Progenitor cell of endocrine pancreas (in vitro differentiated cells): ENCODE measurements at regions not wholly inside any gene's neighbourhood (a gene's known extent, or its start where the extent isn't known, plus 50 kb on each side); places are given as distances from the start of the nearest gene placed in this dataset.

ENCODE experiments used
- DNase-seq: peaks from one replicate; pipeline ENCODE4 v3.0.0; 2021; ENCODE audit warnings: low spot score; ENCODE audit not compliant: unreplicated experiment
- H3K27ac Mint-ChIP-seq: 2 replicates; pipeline ENCODE4 v1.8.0; 2021; ENCODE audit warnings: mild to moderate bottlenecking, moderate library complexity, mixed read lengths
- H3K27me3 Mint-ChIP-seq: 2 replicates; pipeline ENCODE4 v1.8.0; 2021; ENCODE audit warnings: mixed read lengths
- H3K36me3 Mint-ChIP-seq: 2 replicates; pipeline ENCODE4 v1.8.0; 2022; ENCODE audit warnings: mixed read lengths; ENCODE audit not compliant: insufficient read depth
- H3K4me1 Mint-ChIP-seq: 2 replicates; pipeline ENCODE4 v1.8.0; 2021; ENCODE audit warnings: low read depth, mixed read lengths
- H3K4me3 Mint-ChIP-seq: 2 replicates; pipeline ENCODE4 v1.8.0; 2021; ENCODE audit warnings: low read depth, mild to moderate bottlenecking, moderate library complexity, mixed read lengths
- H3K9me3 Mint-ChIP-seq: 2 replicates; pipeline ENCODE4 v1.8.0; 2021; ENCODE audit warnings: low read depth, mixed read lengths
- TF ChIP-seq, protein P1 (sequence below): fragments of 200-600 bp; sonication (generic); IDR thresholded peaks from one replicate; pipeline ENCODE4 v1.5.0; 2021; ENCODE audit warnings: antibody characterized with exemption, mild to moderate bottlenecking; ENCODE audit not compliant: unreplicated experiment

DNA sequence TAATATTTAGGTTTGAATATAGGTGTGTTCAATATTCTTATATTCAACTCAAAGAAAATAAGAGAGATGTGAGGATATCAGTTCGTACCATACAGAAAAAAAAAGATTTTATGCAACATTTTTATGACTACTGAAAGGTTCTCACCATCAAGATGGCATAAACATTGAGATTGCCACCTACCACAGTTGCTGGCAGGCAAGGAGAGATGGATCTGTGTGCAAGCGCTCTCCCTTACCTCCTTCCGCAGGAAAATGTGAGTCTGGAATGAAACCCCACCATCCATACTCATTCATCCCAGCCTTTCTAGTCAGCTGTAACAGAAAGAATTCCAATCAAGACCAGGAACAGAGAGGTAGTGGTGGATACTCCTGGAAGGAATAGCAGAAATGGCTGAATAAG, 376.9 kb downstream of the PPP3CA start:
- no peak for DNase-seq
- Mint-ChIP-seq H3K27me3 (no peaks in the 10 kb centered on the region), H3K4me1 (no peaks in the 10 kb centered on the region), H3K9me3 (no peaks in the 10 kb centered on the region), H3K4me3 (no peak overlapping the region), H3K36me3 (no peaks in the 10 kb centered on the region), H3K27ac (no peak overlapping the region)
- TF ChIP-seq, protein P1, sequence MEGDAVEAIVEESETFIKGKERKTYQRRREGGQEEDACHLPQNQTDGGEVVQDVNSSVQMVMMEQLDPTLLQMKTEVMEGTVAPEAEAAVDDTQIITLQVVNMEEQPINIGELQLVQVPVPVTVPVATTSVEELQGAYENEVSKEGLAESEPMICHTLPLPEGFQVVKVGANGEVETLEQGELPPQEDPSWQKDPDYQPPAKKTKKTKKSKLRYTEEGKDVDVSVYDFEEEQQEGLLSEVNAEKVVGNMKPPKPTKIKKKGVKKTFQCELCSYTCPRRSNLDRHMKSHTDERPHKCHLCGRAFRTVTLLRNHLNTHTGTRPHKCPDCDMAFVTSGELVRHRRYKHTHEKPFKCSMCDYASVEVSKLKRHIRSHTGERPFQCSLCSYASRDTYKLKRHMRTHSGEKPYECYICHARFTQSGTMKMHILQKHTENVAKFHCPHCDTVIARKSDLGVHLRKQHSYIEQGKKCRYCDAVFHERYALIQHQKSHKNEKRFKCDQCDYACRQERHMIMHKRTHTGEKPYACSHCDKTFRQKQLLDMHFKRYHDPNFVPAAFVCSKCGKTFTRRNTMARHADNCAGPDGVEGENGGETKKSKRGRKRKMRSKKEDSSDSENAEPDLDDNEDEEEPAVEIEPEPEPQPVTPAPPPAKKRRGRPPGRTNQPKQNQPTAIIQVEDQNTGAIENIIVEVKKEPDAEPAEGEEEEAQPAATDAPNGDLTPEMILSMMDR: no peak

DNA sequence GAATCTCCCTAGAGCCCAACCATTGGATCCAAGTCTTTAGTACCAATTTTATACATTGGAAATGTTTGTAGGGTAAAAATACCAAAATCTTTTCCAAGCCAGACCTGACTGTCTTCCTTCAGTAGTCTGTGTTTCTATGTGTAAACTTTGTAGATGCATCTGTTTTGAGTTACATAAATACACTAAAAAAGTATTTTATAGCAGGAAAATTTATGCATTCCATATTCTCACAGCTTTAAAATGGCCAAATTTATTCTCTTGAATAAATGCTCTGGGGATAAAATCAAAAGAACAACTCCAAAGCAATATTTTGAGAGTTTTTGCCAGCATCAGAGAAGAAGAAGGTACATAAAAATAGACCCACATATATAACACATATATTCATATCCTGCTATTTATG, 377.4 kb downstream of the PPP3CA start:
- Mint-ChIP-seq H3K27me3 (no peaks in the 10 kb centered on the region), H3K36me3 (no peaks in the 10 kb centered on the region), H3K9me3 (no peaks in the 10 kb centered on the region), H3K4me1 (no peaks in the 10 kb centered on the region), H3K4me3 (no peak overlapping the region), H3K27ac (no peak overlapping the region)
- DNase-seq: no peak
- TF ChIP-seq, protein P1: no peak

- Mint-ChIP-seq H3K4me3 (no peak overlapping the region), H3K9me3 (no peaks in the 10 kb centered on the region), H3K27me3 (no peaks in the 10 kb centered on the region), H3K27ac (no peak overlapping the region), H3K36me3 (no peaks in the 10 kb centered on the region), H3K4me1 (no peaks in the 10 kb centered on the region)
- TF ChIP-seq, protein P1: no peak
- no peak for DNase-seq
These were observed 379.3 kb downstream of the PPP3CA start for GRCh38 chr4:100968046-100968445.

GRCh38 chr4:100963627-100964026, 383.7 kb downstream of the PPP3CA start:
- Mint-ChIP-seq H3K4me3 (no peak overlapping the region), H3K27ac (no peak overlapping the region), H3K4me1 (no peaks in the 10 kb centered on the region), H3K9me3 (no peaks in the 10 kb centered on the region), H3K27me3 (no peaks in the 10 kb centered on the region), H3K36me3 (no peaks in the 10 kb centered on the region)
- DNase-seq: no peak
- TF ChIP-seq, protein P1: no peak

GRCh38 chr4:100962698-100963097, 384.6 kb downstream of the PPP3CA start:
- no peak overlapping the region for H3K4me3 Mint-ChIP-seq
- no peak overlapping the region for H3K27ac Mint-ChIP-seq
- H3K9me3 Mint-ChIP-seq: no peaks in the 10 kb centered on the region
- H3K4me1 Mint-ChIP-seq: no peaks in the 10 kb centered on the region
- no peak for DNase-seq
- TF ChIP-seq, protein P1: no peak
- H3K36me3 Mint-ChIP-seq: no peaks in the 10 kb centered on the region
- no peaks in the 10 kb centered on the region for H3K27me3 Mint-ChIP-seq
